ENCODE measurements at regions not wholly inside any gene's neighbourhood (a gene's known extent, or its start where the extent isn't known, plus 50 kb on each side); places are given as distances from the start of the nearest gene placed in this dataset.

DNA sequence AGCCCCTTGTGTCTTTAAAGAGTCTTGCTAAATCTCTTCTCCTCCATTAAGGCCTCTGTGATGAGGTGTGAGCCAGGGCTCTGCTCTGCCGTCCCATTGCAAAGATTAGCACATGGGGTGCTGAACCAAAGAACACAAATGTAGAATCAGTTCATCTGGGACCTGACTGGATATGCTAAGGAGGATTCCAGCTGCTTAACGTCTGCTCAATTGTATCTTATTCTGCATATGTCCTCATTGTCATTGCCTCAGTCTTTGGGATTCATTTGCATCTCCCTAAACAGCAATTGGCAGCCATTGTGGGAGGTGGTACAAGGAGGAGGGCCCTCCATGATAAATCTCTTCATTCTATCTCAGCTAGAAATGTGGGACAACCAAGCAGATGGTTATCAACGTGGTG, 106.3 kb upstream of the ADAMTS18 start:
- Histone ChIP-seq H3K9ac (ENCODE audit: low read length) (no peak overlapping the region), H2AFZ (ENCODE audit: low read length) (no peak overlapping the region), H3K9me2 (replicated peaks; ENCODE audit: insufficient read depth, low read length) (no peaks in the 10 kb centered on the region), H3K9me3 (replicated peaks; ENCODE audit: insufficient read depth, low read length) (no peaks in the 10 kb centered on the region), H3K27ac (ENCODE audit: low read length) (no peak overlapping the region), H3K4me3 (ENCODE audit: low read length) (no peak overlapping the region), H3K36me3 (replicated peaks; ENCODE audit: insufficient read depth, low read length) (no peaks in the 10 kb centered on the region), H3K79me2 (ENCODE audit: low read length) (no peaks in the 10 kb centered on the region), H3K27me3 (replicated peaks; ENCODE audit: insufficient read depth, low read length) (no peaks in the 10 kb centered on the region), H3K4me2 (ENCODE audit: low read depth, low read length) (0 out of 2 replicates have a peak overlapping the region, but pooled peaks have one; percentile 2), H3K4me1 (ENCODE audit: low read length) (peaks cover 5% of the 10 kb centered on the region; the same call in 1 of the 2 replicates), H4K20me1 (ENCODE audit: insufficient read depth, low read length) (no peaks in the 10 kb centered on the region), H3F3A (ENCODE audit: insufficient read depth, low read length) (no peaks in the 10 kb centered on the region)
- DNase-seq, result no peak
- TF ChIP-seq EZH2 (optimal IDR thresholded peaks at IDR 0.05; ENCODE audit: low read depth, low read length), result no peak
- TF ChIP-seq EZH2phosphoT487 (IDR thresholded peaks at IDR 0.05; ENCODE audit: low read length), result no peak
- TF ChIP-seq, protein P1, sequence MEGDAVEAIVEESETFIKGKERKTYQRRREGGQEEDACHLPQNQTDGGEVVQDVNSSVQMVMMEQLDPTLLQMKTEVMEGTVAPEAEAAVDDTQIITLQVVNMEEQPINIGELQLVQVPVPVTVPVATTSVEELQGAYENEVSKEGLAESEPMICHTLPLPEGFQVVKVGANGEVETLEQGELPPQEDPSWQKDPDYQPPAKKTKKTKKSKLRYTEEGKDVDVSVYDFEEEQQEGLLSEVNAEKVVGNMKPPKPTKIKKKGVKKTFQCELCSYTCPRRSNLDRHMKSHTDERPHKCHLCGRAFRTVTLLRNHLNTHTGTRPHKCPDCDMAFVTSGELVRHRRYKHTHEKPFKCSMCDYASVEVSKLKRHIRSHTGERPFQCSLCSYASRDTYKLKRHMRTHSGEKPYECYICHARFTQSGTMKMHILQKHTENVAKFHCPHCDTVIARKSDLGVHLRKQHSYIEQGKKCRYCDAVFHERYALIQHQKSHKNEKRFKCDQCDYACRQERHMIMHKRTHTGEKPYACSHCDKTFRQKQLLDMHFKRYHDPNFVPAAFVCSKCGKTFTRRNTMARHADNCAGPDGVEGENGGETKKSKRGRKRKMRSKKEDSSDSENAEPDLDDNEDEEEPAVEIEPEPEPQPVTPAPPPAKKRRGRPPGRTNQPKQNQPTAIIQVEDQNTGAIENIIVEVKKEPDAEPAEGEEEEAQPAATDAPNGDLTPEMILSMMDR (IDR thresholded peaks at IDR 0.05; ENCODE audit: low read length), result no peak

DNA sequence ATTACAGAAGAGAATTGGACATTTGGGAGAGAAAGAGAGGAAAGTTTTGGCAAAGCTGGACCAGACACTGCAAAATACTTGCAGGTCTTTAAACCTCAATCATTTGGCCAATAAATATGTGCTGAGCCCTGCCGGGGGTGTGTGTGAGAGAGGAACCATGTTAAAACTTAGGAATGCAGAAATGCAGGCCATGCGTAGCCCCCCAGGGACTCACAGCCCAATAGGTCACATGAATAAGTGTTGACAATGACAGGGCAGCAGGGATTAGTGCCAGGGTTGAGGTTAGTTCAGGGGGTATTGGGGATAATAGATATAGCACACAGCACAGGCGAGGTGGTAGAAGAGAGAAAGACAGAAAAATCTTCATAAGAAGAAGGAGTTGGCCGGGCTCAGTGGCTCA, 113.3 kb upstream of the ADAMTS18 start:
- no peak overlapping the region for H3K9ac ChIP-seq (ENCODE audit: low read length)
- no peaks in the 10 kb centered on the region for H3K4me1 ChIP-seq (ENCODE audit: low read length)
- no peak overlapping the region for H3K4me3 ChIP-seq (ENCODE audit: low read length)
- H4K20me1 ChIP-seq (ENCODE audit: insufficient read depth, low read length), result no peaks in the 10 kb centered on the region
- H3K36me3 ChIP-seq (replicated peaks; ENCODE audit: insufficient read depth, low read length), result no peaks in the 10 kb centered on the region
- H3K27me3 ChIP-seq (replicated peaks; ENCODE audit: insufficient read depth, low read length), result no peaks in the 10 kb centered on the region
- H2AFZ ChIP-seq (ENCODE audit: low read length), result no peak overlapping the region
- H3K4me2 ChIP-seq (ENCODE audit: low read depth, low read length), result no peak overlapping the region
- no peaks in the 10 kb centered on the region for H3F3A ChIP-seq (ENCODE audit: insufficient read depth, low read length)
- TF ChIP-seq EZH2 (optimal IDR thresholded peaks at IDR 0.05; ENCODE audit: low read depth, low read length) (no peak), EZH2phosphoT487 (IDR thresholded peaks at IDR 0.05; ENCODE audit: low read length) (no peak)
- TF ChIP-seq, protein P1 (IDR thresholded peaks at IDR 0.05; ENCODE audit: low read length), result no peak
- H3K9me3 ChIP-seq (replicated peaks; ENCODE audit: insufficient read depth, low read length), result no peaks in the 10 kb centered on the region
- DNase-seq, result no peak
- no peak overlapping the region for H3K27ac ChIP-seq (ENCODE audit: low read length)
- H3K79me2 ChIP-seq (ENCODE audit: low read length), result no peaks in the 10 kb centered on the region
- no peaks in the 10 kb centered on the region for H3K9me2 ChIP-seq (replicated peaks; ENCODE audit: insufficient read depth, low read length)

DNA sequence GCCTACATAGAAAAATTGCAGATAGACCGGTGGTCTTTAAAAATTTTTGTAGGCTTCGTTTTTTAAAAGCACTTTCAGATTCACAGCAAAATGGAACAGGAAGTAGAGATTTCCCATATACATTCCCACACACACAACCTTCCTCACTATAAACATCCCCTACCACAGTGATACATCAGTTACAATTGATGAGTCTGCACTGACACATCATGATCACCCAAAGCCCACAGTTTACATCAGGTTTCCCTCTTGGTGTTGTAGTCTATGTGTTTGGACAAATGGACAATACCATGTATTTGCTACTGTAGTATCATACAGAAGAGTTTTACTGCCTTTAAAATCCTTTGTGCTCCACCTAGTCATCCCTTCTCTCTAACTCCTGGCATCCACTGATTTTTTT, 113.9 kb upstream of the ADAMTS18 start:
- Histone ChIP-seq H2AFZ (ENCODE audit: low read length) (no peak overlapping the region), H3K79me2 (ENCODE audit: low read length) (no peaks in the 10 kb centered on the region), H3K27me3 (replicated peaks; ENCODE audit: insufficient read depth, low read length) (no peaks in the 10 kb centered on the region), H3K4me3 (ENCODE audit: low read length) (no peak overlapping the region), H3F3A (ENCODE audit: insufficient read depth, low read length) (no peaks in the 10 kb centered on the region), H4K20me1 (ENCODE audit: insufficient read depth, low read length) (no peaks in the 10 kb centered on the region), H3K9ac (ENCODE audit: low read length) (no peak overlapping the region), H3K36me3 (replicated peaks; ENCODE audit: insufficient read depth, low read length) (no peaks in the 10 kb centered on the region), H3K4me2 (ENCODE audit: low read depth, low read length) (no peak overlapping the region), H3K4me1 (ENCODE audit: low read length) (no peaks in the 10 kb centered on the region), H3K9me2 (replicated peaks; ENCODE audit: insufficient read depth, low read length) (no peaks in the 10 kb centered on the region), H3K27ac (ENCODE audit: low read length) (no peak overlapping the region), H3K9me3 (replicated peaks; ENCODE audit: insufficient read depth, low read length) (no peaks in the 10 kb centered on the region)
- TF ChIP-seq, protein P1 (IDR thresholded peaks at IDR 0.05; ENCODE audit: low read length), result no peak
- TF ChIP-seq EZH2 (optimal IDR thresholded peaks at IDR 0.05; ENCODE audit: low read depth, low read length) (no peak), EZH2phosphoT487 (IDR thresholded peaks at IDR 0.05; ENCODE audit: low read length) (no peak)
- no peak for DNase-seq
